Nephron progenitor cell (in vitro differentiated cells): ENCODE measurements at regions not wholly inside any gene's neighbourhood (a gene's known extent, or its start where the extent isn't known, plus 50 kb on each side); places are given as distances from the start of the nearest gene placed in this dataset.

Source experiments
- DNase-seq: peaks from one replicate; pipeline ENCODE4 v3.0.0; 2021
- H3K27ac Mint-ChIP-seq: 2 replicates; pipeline ENCODE4 v1.8.0; 2021; ENCODE audit warnings: mild to moderate bottlenecking, moderate library complexity, mixed read lengths
- H3K27me3 Mint-ChIP-seq: 2 replicates; pipeline ENCODE4 v1.8.0; 2021; ENCODE audit warnings: mild to moderate bottlenecking, low read depth, mixed read lengths; ENCODE audit not compliant: poor library complexity
- H3K36me3 Mint-ChIP-seq: 2 replicates; pipeline ENCODE4 v1.8.0; 2021; ENCODE audit warnings: low read depth, mixed read lengths
- H3K4me1 Mint-ChIP-seq: 2 replicates; pipeline ENCODE4 v1.8.0; 2021; ENCODE audit warnings: mixed read lengths
- H3K4me3 Mint-ChIP-seq: 2 replicates; pipeline ENCODE4 v1.8.0; 2021; ENCODE audit warnings: mild to moderate bottlenecking, moderate library complexity, mixed read lengths
- H3K9me3 Mint-ChIP-seq: 2 replicates; pipeline ENCODE4 v1.8.0; 2021; ENCODE audit warnings: mild to moderate bottlenecking, moderate library complexity, mixed read lengths
- CTCF ChIP-seq: fragments of 200-600 bp; sonication (generic); IDR thresholded peaks from 2 replicates; pipeline ENCODE4 v1.5.0; 2021; ENCODE audit warnings: antibody characterized with exemption

GRCh38 chr5:165477546-165477945 lies 1972.1 kb downstream of the MAT2B start:
- Mint-ChIP-seq H3K4me1 (no peaks in the 10 kb centered on the region), H3K27me3 (no peaks in the 10 kb centered on the region), H3K4me3 (no peak overlapping the region), H3K9me3 (no peaks in the 10 kb centered on the region), H3K27ac (no peak overlapping the region), H3K36me3 (no peaks in the 10 kb centered on the region)
- DNase-seq, result no peak
- TF ChIP-seq CTCF, result no peak

GRCh38 chr5:165495829-165496380 lies 1990.5 kb downstream of the MAT2B start:
- no peaks in the 10 kb centered on the region for H3K36me3 Mint-ChIP-seq
- H3K27me3 Mint-ChIP-seq, result no peaks in the 10 kb centered on the region
- no peaks in the 10 kb centered on the region for H3K9me3 Mint-ChIP-seq
- no peak for DNase-seq
- TF ChIP-seq CTCF, result no peak
- H3K4me3 Mint-ChIP-seq, result no peak overlapping the region
- no peak overlapping the region for H3K27ac Mint-ChIP-seq
- no peaks in the 10 kb centered on the region for H3K4me1 Mint-ChIP-seq

- TF ChIP-seq CTCF, result no peak
Observed at GRCh38 chr5:165497707-165498106, 1992.3 kb downstream of the MAT2B start.

GRCh38 chr5:165502893-165503691 lies 1997.7 kb downstream of the MAT2B start:
- Mint-ChIP-seq H3K4me1 (no peaks in the 10 kb centered on the region), H3K27me3 (no peaks in the 10 kb centered on the region), H3K27ac (no peak overlapping the region), H3K9me3 (peaks cover 14% of the 10 kb centered on the region), H3K36me3 (peaks cover 1% of the 10 kb centered on the region), H3K4me3 (no peak overlapping the region)
- DNase-seq, result no peak
- no peak for TF ChIP-seq CTCF

More at GRCh38 chr5:165497707-165498106, 1992.3 kb downstream of the MAT2B start:
- Mint-ChIP-seq H3K27me3 (no peaks in the 10 kb centered on the region), H3K36me3 (no peaks in the 10 kb centered on the region), H3K27ac (no peak overlapping the region), H3K9me3 (no peaks in the 10 kb centered on the region), H3K4me1 (no peaks in the 10 kb centered on the region), H3K4me3 (no peak overlapping the region)
- no peak for DNase-seq

GRCh38 chr5:165504674-165505073 lies 1999.3 kb downstream of the MAT2B start:
- Mint-ChIP-seq H3K27ac (no peak overlapping the region), H3K36me3 (peaks cover 5% of the 10 kb centered on the region), H3K9me3 (peaks cover 23% of the 10 kb centered on the region), H3K27me3 (peaks cover 3% of the 10 kb centered on the region), H3K4me3 (no peak overlapping the region), H3K4me1 (no peaks in the 10 kb centered on the region)
- no peak for TF ChIP-seq CTCF
- no peak for DNase-seq

- H3K36me3 Mint-ChIP-seq, result peaks cover 5% of the 10 kb centered on the region
- DNase-seq, result no peak
- no peak for TF ChIP-seq CTCF
- no peaks in the 10 kb centered on the region for H3K4me1 Mint-ChIP-seq
- H3K27ac Mint-ChIP-seq, result no peak overlapping the region
- peaks cover 3% of the 10 kb centered on the region for H3K27me3 Mint-ChIP-seq
- peaks cover 26% of the 10 kb centered on the region for H3K9me3 Mint-ChIP-seq
- H3K4me3 Mint-ChIP-seq, result no peak overlapping the region
Observed at GRCh38 chr5:165508286-165508685, 2002.9 kb downstream of the MAT2B start.
